Superior temporal gyrus (tissue), 1 donor: ENCODE measurements at regions not wholly inside any gene's neighbourhood (a gene's known extent, or its start where the extent isn't known, plus 50 kb on each side); places are given as distances from the start of the nearest gene placed in this dataset.
"Not testable (repeated sequence)": the region's sequence is repeated elsewhere in the genome, so short reads cannot be mapped to it uniquely, and the experiment has no call there.

Experiments
- DNase-seq: peaks from one replicate; pipeline ENCODE4 v3.0.0-alpha.2; 2016; ENCODE audit errors: extremely low spot score

GRCh38 chr13:91057507-91057906, 290.0 kb upstream of the MIR17HG start:
- DNase-seq = not testable (repeated sequence)

GRCh38 chr13:91058066-91058465, 289.4 kb upstream of the MIR17HG start:
- no peak for DNase-seq

- DNase-seq = no peak
These were observed 288.6 kb upstream of the MIR17HG start for GRCh38 chr13:91058919-91059318.

DNA sequence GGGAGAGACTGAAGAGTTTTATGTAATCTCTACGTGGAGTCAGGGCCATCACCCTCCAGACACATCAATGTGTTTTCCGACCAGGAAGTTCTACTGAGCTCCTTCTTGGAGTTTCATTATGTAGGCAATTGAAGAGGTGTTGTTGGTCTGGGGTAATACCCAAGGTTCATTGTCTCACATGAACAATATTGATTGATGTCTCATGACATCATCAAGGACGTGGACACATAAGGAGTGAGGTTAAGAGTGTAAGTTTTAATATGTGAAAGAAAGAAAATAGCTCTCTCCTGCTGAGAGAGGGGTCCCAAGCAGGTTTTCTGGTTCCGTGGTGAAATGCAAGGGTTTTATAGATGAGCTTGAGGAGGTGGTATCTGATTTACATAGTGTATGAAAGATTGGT, 280.7 kb upstream of the MIR17HG start:
- no peak for DNase-seq

DNA sequence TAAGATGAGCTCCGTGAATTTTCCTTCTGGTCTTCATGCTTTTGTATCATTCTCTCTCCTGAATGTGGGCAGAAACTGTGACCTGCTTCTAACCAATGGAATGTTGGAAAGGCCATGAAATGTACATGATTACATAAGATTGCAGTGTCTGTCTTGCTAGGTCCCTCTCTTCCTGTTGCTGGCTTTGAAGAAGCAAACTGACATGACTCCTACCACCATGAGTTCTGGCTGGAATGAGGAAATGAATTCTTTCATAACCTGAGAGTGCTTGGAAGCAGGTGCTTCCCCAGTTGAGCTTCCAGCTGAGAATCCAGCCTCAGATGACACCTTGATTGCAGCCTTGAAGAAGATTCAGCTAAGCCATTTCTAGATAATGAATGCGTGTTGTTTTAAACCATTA, 275.0 kb upstream of the MIR17HG start:
- DNase-seq = no peak

DNA sequence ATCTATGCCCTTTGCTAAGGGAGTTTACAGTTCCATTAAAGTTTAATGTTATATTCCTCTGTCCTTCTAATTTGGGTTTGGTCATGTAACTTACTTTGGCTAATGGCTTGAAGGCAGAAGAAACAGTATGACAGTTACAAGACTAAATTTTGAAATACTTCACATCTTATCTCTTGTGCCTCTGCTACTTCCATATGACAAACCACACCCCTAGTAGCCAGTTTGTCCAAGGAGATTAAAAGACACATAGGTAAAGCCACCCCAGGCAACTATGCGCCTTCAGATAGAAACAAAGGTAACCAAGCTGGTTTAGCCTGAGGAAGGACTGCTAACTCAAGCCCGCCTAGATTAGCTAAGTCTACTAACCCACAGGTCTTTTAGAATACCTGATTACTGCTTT, 273.4 kb upstream of the MIR17HG start:
- no peak for DNase-seq

GRCh38 chr13:91076830-91077229, 270.7 kb upstream of the MIR17HG start:
- DNase-seq = no peak

DNA sequence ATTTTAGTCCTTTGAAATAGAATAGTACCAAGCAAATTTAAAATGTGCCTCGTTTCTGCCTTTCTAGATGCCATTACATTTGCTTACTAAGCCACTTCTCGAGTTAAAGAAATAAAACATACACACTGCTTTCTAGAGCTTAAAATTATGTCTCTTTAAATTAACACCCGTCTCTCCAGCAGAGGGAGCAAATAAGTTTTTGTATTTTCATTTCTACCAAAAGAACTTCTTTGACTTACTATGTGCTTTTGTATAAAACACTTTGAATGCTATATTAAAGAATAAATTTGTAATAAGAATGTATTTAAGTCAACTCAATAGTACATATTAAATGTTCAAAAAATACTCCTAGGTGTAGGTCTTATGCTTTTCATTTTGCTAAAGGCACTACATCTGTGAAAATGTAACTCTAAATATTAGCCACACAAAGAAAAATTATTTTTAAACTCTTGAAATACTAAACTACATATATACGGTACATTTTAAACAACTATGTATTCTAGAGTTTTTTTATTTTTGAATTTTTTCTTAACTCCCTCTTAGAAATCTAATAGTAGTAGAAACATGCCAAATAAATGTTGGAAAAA, 269.3 kb upstream of the MIR17HG start:
- peak; percentile 41 for DNase-seq

GRCh38 chr13:91079176-91079575, 268.3 kb upstream of the MIR17HG start:
- no peak for DNase-seq

DNA sequence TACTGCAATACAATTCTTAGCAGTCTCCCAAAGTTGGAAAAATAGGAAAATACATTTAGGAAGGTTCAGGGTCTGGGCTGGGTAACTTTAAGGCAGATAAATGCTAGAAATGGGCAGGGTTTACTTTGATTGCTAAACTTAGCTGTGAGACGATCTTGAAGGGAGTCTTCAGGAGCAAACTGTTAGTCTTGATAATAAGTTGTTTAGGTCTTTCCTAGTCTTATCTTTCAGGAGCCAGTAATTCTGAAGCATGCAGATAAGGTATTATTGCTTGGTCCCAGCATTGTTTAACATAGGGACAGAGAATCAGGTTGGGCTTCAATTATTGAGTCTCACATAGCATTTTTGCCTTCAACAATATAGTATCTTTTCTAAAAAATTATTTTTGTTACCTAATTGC, 262.4 kb upstream of the MIR17HG start:
- DNase-seq = no peak

DNA sequence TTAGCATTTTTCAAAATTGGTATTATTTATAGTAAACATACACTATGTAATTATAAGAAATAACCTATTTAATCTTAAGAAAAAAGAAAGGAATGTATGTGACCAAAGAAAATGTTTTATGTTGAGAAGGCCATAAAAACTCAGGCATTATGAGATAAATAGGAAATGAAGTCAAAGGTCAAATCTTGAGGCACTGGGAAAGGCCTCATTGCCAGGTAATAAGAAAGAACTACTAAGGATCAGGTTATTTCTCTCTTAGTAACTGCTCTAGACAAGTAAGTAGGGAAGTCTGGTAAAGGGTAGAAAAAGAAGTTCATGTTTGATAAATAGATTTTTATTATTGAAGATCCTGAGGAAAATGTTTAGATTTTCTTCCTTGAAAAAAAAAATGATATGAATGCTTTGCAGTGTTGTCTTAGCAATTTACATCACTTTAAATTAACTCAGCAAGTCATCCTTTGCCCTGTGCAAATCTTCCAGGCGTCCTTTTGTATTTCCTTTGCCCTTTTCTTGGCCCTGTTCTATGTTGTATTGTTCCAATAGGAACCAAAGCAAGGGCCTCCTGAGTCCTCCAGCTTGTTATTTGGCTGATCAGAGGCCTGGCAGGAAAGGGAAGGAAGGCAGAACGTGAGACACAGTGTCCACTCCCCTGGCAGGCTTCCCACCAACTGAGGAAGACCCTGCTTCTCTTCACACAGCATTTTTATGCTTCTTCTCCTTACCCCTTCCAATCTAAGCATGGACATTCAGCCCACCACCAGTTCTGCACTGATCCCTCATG, 260.4 kb upstream of the MIR17HG start:
- no peak for DNase-seq

DNA sequence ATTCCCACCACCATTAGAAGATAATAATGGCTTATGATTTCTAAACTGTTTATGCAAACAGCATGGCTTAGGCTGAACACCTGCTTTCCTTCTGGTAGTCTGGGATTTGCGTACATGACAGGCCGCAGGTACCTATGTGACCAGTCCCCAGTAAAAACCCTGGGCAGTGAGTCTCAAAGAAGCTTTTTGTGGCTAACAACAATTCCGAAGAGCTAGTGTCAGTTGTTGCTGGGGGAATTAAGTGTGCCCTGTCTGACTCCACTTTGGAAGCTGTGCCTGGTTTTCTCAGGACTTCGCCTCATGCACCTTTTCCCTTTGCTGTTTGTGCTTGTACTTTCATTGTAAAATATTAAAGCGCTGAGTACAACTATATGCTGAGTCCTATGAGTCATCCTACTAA, 250.2 kb upstream of the MIR17HG start:
- DNase-seq = no peak

DNA sequence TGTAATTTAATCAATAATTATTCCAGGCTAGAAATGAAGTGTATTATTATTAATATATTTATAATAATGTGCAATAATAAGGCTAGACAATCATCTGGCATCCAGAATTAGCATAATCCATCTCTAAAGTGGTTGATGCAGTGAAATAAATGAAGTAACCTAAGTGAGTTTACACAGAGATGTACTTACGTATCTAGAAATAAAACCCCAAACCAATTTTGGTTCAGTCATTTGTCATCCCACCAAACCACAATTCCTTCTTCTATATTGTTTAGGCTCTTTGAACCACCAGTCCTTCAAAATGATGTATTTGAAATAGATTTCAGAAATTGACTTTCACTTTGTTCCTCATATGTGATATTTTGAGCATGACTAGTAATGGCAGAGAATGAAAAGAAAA, 247.6 kb upstream of the MIR17HG start:
- DNase-seq = no peak

- no peak for DNase-seq
These were observed 246.5 kb upstream of the MIR17HG start for GRCh38 chr13:91100944-91101343.

- DNase-seq = no peak
These were observed 246.1 kb upstream of the MIR17HG start for GRCh38 chr13:91101381-91101780.

DNA sequence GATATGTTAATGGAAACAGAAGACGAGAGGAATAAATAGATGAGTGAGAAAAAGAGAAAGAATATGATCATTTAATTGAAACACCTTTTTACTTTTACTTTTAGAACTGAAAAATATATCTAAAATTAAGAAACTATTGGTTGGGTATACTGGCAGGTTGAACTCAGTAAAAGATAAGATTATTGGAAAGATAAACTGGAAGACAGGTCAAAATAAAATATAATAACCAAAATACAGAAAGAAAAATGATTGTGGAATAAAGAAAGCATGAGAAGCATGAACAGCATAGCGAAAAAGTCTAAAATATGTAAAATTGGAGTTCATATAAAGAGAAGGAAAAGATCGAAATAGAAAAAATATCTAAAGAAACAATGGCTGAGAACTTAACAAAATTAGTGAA, 242.2 kb upstream of the MIR17HG start:
- DNase-seq = no peak

DNA sequence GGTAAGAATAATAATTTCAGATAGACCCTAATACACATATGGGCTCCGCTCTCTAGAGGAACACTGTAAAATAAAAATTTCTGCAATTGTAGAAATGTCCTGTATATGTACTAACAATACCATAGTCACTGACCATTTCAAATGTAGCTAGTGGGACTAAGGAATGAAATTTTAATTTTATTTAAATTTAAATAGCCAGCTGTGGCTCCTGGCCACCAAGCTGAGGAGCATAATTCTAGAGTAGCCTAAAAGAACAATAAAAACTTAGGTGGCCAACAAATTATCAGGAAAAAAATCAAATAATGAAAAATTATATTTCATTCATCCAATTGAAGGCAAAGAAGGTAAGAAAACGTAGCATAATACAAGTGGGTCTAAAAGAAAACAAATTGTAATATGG, 240.9 kb upstream of the MIR17HG start:
- no peak for DNase-seq

- DNase-seq = no peak
These were observed 239.2 kb upstream of the MIR17HG start for GRCh38 chr13:91108315-91108714.

DNA sequence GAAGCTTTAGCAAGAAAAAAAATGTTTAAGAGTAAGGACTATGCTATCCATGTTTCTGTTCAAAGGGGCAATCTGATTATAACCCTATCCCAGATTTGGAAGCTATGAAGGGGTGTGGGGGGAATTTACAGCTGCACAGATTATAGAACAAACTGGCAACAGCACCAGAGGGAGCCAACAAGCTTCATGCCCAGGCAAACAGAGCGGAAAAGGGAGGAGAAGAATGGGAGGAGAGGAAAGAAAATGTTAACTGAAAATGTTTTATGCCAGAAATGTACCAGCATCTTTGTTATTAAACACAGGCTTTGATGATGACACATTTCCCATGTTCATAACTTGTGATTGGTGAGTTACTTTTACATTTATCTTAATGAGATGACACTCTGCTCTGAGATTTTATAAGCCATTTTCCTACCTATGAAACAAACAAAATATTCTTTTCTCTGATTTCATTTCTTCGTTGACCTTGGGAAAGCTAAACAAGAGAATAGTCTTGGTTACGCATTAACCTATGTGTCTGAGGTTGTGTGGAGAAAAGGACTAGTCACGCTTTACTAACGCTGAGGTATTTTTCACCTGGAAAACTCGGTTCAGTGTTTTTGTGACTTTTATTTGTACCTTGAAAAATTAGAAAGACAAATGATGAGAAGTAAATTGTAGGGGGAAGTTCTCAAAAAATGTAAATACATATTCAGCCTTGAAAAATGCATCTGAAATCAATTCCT, 235.8 kb upstream of the MIR17HG start:
- no peak for DNase-seq

GRCh38 chr13:91112201-91112923, 235.1 kb upstream of the MIR17HG start:
- no peak for DNase-seq

DNA sequence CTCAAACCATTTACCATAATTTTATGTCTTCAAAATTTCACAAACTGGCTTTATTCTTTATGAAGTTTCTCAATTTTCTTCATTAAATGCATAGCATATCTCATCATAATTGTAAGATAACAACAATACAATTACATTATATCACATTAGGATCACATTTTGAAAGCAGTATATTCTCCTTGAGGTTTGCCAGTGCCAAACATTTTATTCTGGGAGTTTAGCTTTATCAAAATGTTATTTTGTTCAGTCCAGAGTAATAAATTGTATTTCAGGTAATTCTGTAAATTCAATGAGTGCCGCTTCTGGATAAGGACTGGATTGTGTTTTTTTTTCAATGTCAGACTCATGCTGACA, 234.6 kb upstream of the MIR17HG start:
- no peak for DNase-seq

DNA sequence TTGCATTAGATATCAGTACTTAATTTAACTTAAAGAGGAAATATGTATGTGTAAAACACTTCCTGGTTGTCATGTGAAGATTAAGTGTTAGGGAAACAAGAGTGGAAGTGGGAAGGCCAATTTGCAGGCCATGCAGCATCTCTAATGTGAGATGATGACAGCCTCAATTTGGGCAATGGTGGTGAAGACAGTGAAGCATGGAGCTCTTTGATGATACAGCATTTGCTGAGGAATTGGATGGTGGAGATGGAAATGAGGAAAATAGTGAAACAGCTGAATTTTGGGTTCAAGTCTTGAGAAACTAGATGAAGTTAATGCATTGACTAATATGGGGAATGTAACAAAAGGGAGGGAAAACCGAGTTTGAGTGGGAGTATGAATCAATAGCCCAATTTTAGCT, 231.7 kb upstream of the MIR17HG start:
- DNase-seq = no peak

DNA sequence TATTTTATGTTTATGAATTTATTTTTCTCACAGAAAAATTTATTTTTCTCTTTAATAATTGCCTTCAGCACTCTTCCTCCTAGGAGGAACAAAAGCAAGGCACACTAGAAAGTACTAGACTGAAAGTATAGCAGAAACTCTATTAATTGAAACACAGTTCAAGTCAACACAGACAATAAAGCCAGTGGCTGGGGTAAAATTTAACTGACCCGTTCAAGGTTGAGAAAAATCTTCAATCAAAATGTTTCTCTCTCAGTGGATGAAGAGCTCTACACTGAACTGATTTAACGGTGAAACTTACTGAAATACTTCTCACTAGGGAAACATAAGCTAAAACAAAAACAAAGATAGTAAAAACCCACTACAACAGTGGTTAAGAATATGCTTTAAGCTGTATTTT, 230.1 kb upstream of the MIR17HG start:
- DNase-seq = no peak
